H1 (cell line): ENCODE measurements at regions not wholly inside any gene's neighbourhood (a gene's known extent, or its start where the extent isn't known, plus 50 kb on each side); places are given as distances from the start of the nearest gene placed in this dataset.

Experiments used
- CTCF ChIA-PET: fragments of 300-600 bp; sonication (Branson Sonifier 250); formaldehyde crosslinking; loops from one replicate; lab custom pipeline; 2021; ENCODE audit not compliant: partially characterized antibody; lab: Charles Lee
- POLR2A ChIA-PET: fragments of 300-600 bp; sonication (Branson Sonifier 250); formaldehyde crosslinking; loops from one replicate; lab custom pipeline; 2021; ENCODE audit warnings: inconsistent platforms; ENCODE audit not compliant: partially characterized antibody; lab: Charles Lee
- DNase-seq, 2 experiments: peaks; one replicate each; pipeline versions ENCODE4 v3.0.0 to v3.0.0-alpha.2; 2010 to 2022; ENCODE audit warnings: low spot score in 2 of 2, low read depth in 1 of 2, mixed read lengths in 1 of 2
- FAIRE-seq: peaks from 2 replicates; lab custom pipeline; 2011; peaks lifted over from hg19 to GRCh38; lab: Jason Lieb, UNC
- H2AFZ ChIP-seq: 2 replicates; pipeline ENCODE4 v1.8.1; 2012; ENCODE audit warnings: low read length, inconsistent platforms
- H2AK5ac ChIP-seq: 2 replicates; pipeline ENCODE4 v1.6.1; 2013; ENCODE audit warnings: low read depth, low read length
- H2BK120ac ChIP-seq: replicated peaks from 2 replicates; pipeline ENCODE3; 2013; ENCODE audit warnings: low read depth, low read length, inconsistent platforms
- H2BK12ac ChIP-seq: 2 replicates; pipeline ENCODE4 v1.6.1; 2013; ENCODE audit warnings: low read depth, low read length
- H2BK15ac ChIP-seq: 2 replicates; pipeline ENCODE4 v1.6.1; 2013; ENCODE audit warnings: low read length
- H2BK20ac ChIP-seq: 2 replicates; pipeline ENCODE4 v1.6.1; 2013; ENCODE audit warnings: low read length
- H2BK5ac ChIP-seq: 2 replicates; pipeline ENCODE4 v1.6.1; 2013; ENCODE audit warnings: low read depth, low read length
- H3K14ac ChIP-seq: 2 replicates; pipeline ENCODE4 v1.6.1; 2013; ENCODE audit warnings: inconsistent platforms; ENCODE audit not compliant: insufficient read length
- H3K18ac ChIP-seq: 2 replicates; pipeline ENCODE4 v1.6.1; 2013; ENCODE audit warnings: low read length; ENCODE audit errors: extremely low read depth
- H3K23ac ChIP-seq: 2 replicates; pipeline ENCODE4 v1.6.1; 2013; ENCODE audit warnings: inconsistent platforms; ENCODE audit not compliant: insufficient read length
- H3K23me2 ChIP-seq: 2 replicates; pipeline ENCODE4 v1.6.1; 2013; ENCODE audit warnings: low read depth, low read length
- H3K27ac ChIP-seq: 2 replicates; pipeline ENCODE4 v1.6.1; 2011; ENCODE audit warnings: low read depth, low read length, inconsistent platforms
- H3K27me3 ChIP-seq, 4 experiments: replicated peaks in 1 of 4; 1 replicate in 1 of 4; 2 replicates in 3 of 4; pipeline versions ENCODE4 v1.6.1 to v1.8.1; 2011 to 2013; ENCODE audit warnings: low read length in 3 of 4, mild to moderate bottlenecking in 3 of 4, inconsistent platforms in 2 of 4, mixed read lengths in 2 of 4, moderate library complexity in 1 of 4; ENCODE audit not compliant: control insufficient read depth in 3 of 4, insufficient read depth in 3 of 4; ENCODE audit errors: extremely low read depth in 1 of 4
- H3K36me3 ChIP-seq, 4 experiments: 2 replicates each; pipeline versions ENCODE4 v1.6.1 to v1.8.1; 2011 to 2013; ENCODE audit warnings: mild to moderate bottlenecking in 4 of 4, low read length in 3 of 4, moderate library complexity in 2 of 4, control low read depth in 1 of 4, inconsistent platforms in 1 of 4; ENCODE audit not compliant: insufficient read depth in 4 of 4, control insufficient read depth in 2 of 4
- H3K4ac ChIP-seq: replicated peaks from 2 replicates; pipeline ENCODE3; 2013; ENCODE audit warnings: low read length, low read depth, mixed read lengths, inconsistent platforms; ENCODE audit not compliant: insufficient read length
- H3K4me1 ChIP-seq, 4 experiments: replicated peaks in 1 of 4; 1 replicate in 1 of 4; 2 replicates in 3 of 4; pipeline versions ENCODE4 v1.6.1 to v1.8.1; 2011 to 2013; ENCODE audit warnings: low read length in 3 of 4, inconsistent platforms in 2 of 4, mixed read lengths in 1 of 4; ENCODE audit not compliant: insufficient read depth in 4 of 4, control insufficient read depth in 3 of 4
- H3K4me2 ChIP-seq, 2 experiments: 2 replicates each; pipeline versions ENCODE4 v1.6.1 to v1.8.1; 2011 to 2013; ENCODE audit warnings: low read depth in 2 of 2, low read length in 2 of 2, control low read depth in 1 of 2, inconsistent platforms in 1 of 2, mild to moderate bottlenecking in 1 of 2; ENCODE audit not compliant: insufficient read depth in 1 of 2
- H3K4me3 ChIP-seq, 4 experiments: fragments of 200-600, 300-600 bp in 1 of 4; sonication (generic), shearing (Covaris generic), sonication (Bioruptor Twin) in 1 of 4; 2 replicates each; pipeline versions ENCODE4 v1.5.1 to v1.8.1; 2011 to 2016; ENCODE audit warnings: low read length in 4 of 4, low read depth in 3 of 4, control low read depth in 2 of 4, inconsistent platforms in 2 of 4, mild to moderate bottlenecking in 2 of 4, mixed read lengths in 1 of 4, moderate library complexity in 1 of 4; ENCODE audit not compliant: insufficient read depth in 2 of 4; ENCODE audit errors: extremely low read depth in 1 of 4
- H3K56ac ChIP-seq: replicated peaks from 2 replicates; pipeline ENCODE3; 2013; ENCODE audit warnings: low read depth, mild to moderate bottlenecking, mixed read lengths, low read length, inconsistent platforms; ENCODE audit not compliant: insufficient read length
- H3K79me1 ChIP-seq: 2 replicates; pipeline ENCODE4 v1.6.1; 2013; ENCODE audit warnings: low read depth, low read length, control low read depth
- H3K79me2 ChIP-seq, 2 experiments: 2 replicates each; pipeline versions ENCODE4 v1.6.1 to v1.8.1; 2012 to 2013; ENCODE audit warnings: low read length in 2 of 2, mild to moderate bottlenecking in 2 of 2, inconsistent platforms in 1 of 2; ENCODE audit not compliant: insufficient read depth in 2 of 2, control insufficient read depth in 1 of 2
- H3K9ac ChIP-seq, 4 experiments: replicated peaks in 1 of 4; 1 replicate in 1 of 4; 2 replicates in 3 of 4; pipeline versions ENCODE4 v1.6.1 to v1.8.1; 2011 to 2013; ENCODE audit warnings: low read depth in 3 of 4, low read length in 3 of 4, control low read depth in 2 of 4, mild to moderate bottlenecking in 2 of 4, moderate library complexity in 2 of 4, inconsistent platforms in 1 of 4; ENCODE audit errors: extremely low read depth in 1 of 4
- H3K9me3 ChIP-seq, 2 experiments: 2 replicates each; pipeline versions ENCODE4 v1.6.1 to v1.8.1; 2012 to 2013; ENCODE audit warnings: mild to moderate bottlenecking in 2 of 2, moderate library complexity in 2 of 2, control low read depth in 1 of 2, inconsistent platforms in 1 of 2, low read depth in 1 of 2, low read length in 1 of 2, mixed read lengths in 1 of 2; ENCODE audit not compliant: insufficient read depth in 2 of 2
- H4K20me1 ChIP-seq, 2 experiments: replicated peaks in 1 of 2; 2 replicates each; pipeline versions ENCODE3 to v1.8.1; 2011 to 2013; ENCODE audit warnings: inconsistent platforms in 2 of 2, low read length in 2 of 2, mild to moderate bottlenecking in 1 of 2; ENCODE audit not compliant: insufficient read depth in 2 of 2, control insufficient read depth in 1 of 2
- H4K5ac ChIP-seq: 2 replicates; pipeline ENCODE4 v1.6.1; 2013; ENCODE audit warnings: low read length, low read depth, mixed read lengths, inconsistent platforms; ENCODE audit not compliant: insufficient read length
- H4K8ac ChIP-seq: 2 replicates; pipeline ENCODE4 v1.8.0; 2013; ENCODE audit warnings: mild to moderate bottlenecking, moderate library complexity, low read length, inconsistent platforms; ENCODE audit not compliant: insufficient read depth; ENCODE audit errors: extremely low read depth
- H4K91ac ChIP-seq: replicated peaks from 2 replicates; pipeline ENCODE3; 2013; ENCODE audit warnings: low read length, mixed read lengths, inconsistent platforms; ENCODE audit not compliant: insufficient read length
- CHD1 ChIP-seq: IDR thresholded peaks from 2 replicates; pipeline ENCODE4 v1.6.1; 2012; ENCODE audit warnings: low read depth, low read length, improper control_type of control experiment
- E2F6 ChIP-seq: IDR thresholded peaks from 2 replicates; pipeline ENCODE4 v1.6.1; 2012; ENCODE audit warnings: inconsistent platforms
- JUN ChIP-seq: IDR thresholded peaks from 2 replicates; pipeline ENCODE4 v1.6.1; 2011; ENCODE audit warnings: low read depth, mild to moderate bottlenecking, improper control_type of control experiment, low read length
- KDM4A ChIP-seq: IDR thresholded peaks from one replicate; pipeline ENCODE4 v1.7.1; 2012; ENCODE audit warnings: low read depth, mild to moderate bottlenecking, moderate library complexity, low read length, inconsistent platforms; ENCODE audit not compliant: severe bottlenecking
- NRF1 ChIP-seq: IDR thresholded peaks from 2 replicates; pipeline ENCODE4 v1.6.1; 2011; ENCODE audit warnings: mild to moderate bottlenecking, low read depth, low read length, improper control_type of control experiment
- SIN3A ChIP-seq, 2 experiments: IDR thresholded peaks in 1 of 2; conservative IDR thresholded peaks in 1 of 2; 2 replicates each; pipeline ENCODE4 v1.6.1; 2011 to 2012; ENCODE audit warnings: low read length in 2 of 2, improper control_type of control experiment in 1 of 2, low read depth in 1 of 2, mild to moderate bottlenecking in 1 of 2
- USF2 ChIP-seq: IDR thresholded peaks from 2 replicates; pipeline ENCODE4 v1.6.1; 2011; ENCODE audit warnings: low read length, improper control_type of control experiment
- WGBS, 2 experiments: shearing (Covaris generic) in 1 of 2; methylation state at CpG; one replicate each; pipeline versions ENCODE4 v1.1.6 to v1.1.7; 2013 to 2015; ENCODE audit warnings: low lambda C conversion rate in 2 of 2, mixed read lengths in 2 of 2, inconsistent platforms in 1 of 2, low coverage in 1 of 2, missing lambda C conversion rate in 1 of 2; ENCODE audit not compliant: insufficient replicate concordance in 2 of 2, insufficient coverage in 1 of 2, insufficient read length in 1 of 2; ENCODE audit errors: extremely low coverage in 1 of 2, missing lambda C conversion rate in 1 of 2; 5-methylcytosine and 5-hydroxymethylcytosine counted together

- FAIRE-seq (no peak), DNase-seq (no peak)
- Histone ChIP-seq H3K4me3 (no peak overlapping the region), H4K91ac (no peak overlapping the region), H2BK120ac (no peak overlapping the region), H2BK12ac (no peak overlapping the region), H3K9me3 (peaks cover 0 to 15% of the 10 kb centered on the region in 2 experiments; a peak in 1 of 4 replicates), H2BK5ac (no peak overlapping the region), H3K27me3 (no peaks in the 10 kb centered on the region), H4K5ac (no peak overlapping the region), H3K56ac (no peak overlapping the region), H3K79me2 (no peaks in the 10 kb centered on the region), H3K79me1 (no peaks in the 10 kb centered on the region), H3K36me3 (no peaks in the 10 kb centered on the region), H4K8ac (no peak overlapping the region), H3K23ac (no peak overlapping the region), H3K27ac (no peak overlapping the region), H2AK5ac (no peak overlapping the region), H3K4ac (no peak overlapping the region), H2BK15ac (no peak overlapping the region), H2AFZ (no peak overlapping the region), H3K23me2 (no peaks in the 10 kb centered on the region), H3K18ac (no peak overlapping the region), H3K4me1 (no peaks in the 10 kb centered on the region), H3K14ac (no peak overlapping the region), H4K20me1 (no peaks in the 10 kb centered on the region), H2BK20ac (no peak overlapping the region), H3K4me2 (no peak overlapping the region), H3K9ac (no peak overlapping the region)
- whole genome bisulfite sequencing, 2 experiments, result 88% methylated on average over 2 of the region's 3 CpGs; no CpG with 5 or more reads in 1 of the 2 experiments
- CTCF ChIA-PET, result no interaction called here
- POLR2A ChIA-PET, result no interaction called here
- TF ChIP-seq CHD1 (no peak), SIN3A (conservative IDR thresholded peaks at IDR 0.05 in 1 of 2, IDR thresholded peaks at IDR 0.05 in 1 of 2; ENCODE audit: low read depth in 1 of 2, low read length in 2 of 2) (no peak), E2F6 (no peak), KDM4A (no peak), USF2 (no peak), JUN (no peak), NRF1 (no peak)
Observed at GRCh38 chrY:7860781-7861614, 949.4 kb upstream of the AMELY start.
